Activated T-helper 2 cell treated with anti-CD3 and anti-CD28 coated beads, Interferon-gamma antibody, Interleukin-2, Interleukin-4, amounts not matched to agents 10 μg/mL and 5 μg/mL and 100 μg/mL, durations not matched to agents 14 hours and 24 hours and 36 hours (primary cell): ENCODE measurements at regions not wholly inside any gene's neighbourhood (a gene's known extent, or its start where the extent isn't known, plus 50 kb on each side); places are given as distances from the start of the nearest gene placed in this dataset.

Experiments
- DNase-seq: peaks from one replicate; pipeline ENCODE4 v3.0.0; 2021; ENCODE audit warnings: low spot score
- H3K27ac Mint-ChIP-seq: one replicate; pipeline ENCODE4 v1.8.0; 2021; ENCODE audit warnings: mixed read lengths
- H3K27me3 Mint-ChIP-seq: one replicate; pipeline ENCODE4 v1.8.0; 2021; ENCODE audit warnings: low read depth, mixed read lengths
- H3K36me3 Mint-ChIP-seq: one replicate; pipeline ENCODE4 v1.8.0; 2021; ENCODE audit warnings: low read depth, mixed read lengths
- H3K4me1 Mint-ChIP-seq: one replicate; pipeline ENCODE4 v1.8.0; 2021; ENCODE audit warnings: low read depth, mixed read lengths
- H3K4me3 Mint-ChIP-seq: one replicate; pipeline ENCODE4 v1.8.0; 2021; ENCODE audit warnings: low read depth, mild to moderate bottlenecking, moderate library complexity, mixed read lengths
- H3K9me3 Mint-ChIP-seq: one replicate; pipeline ENCODE4 v1.8.0; 2021; ENCODE audit warnings: mixed read lengths
- intact Hi-C: fragments of 100-400 bp; cut with micrococcal nuclease; formaldehyde crosslinking; loops from one replicate; pipeline ENCODE4 v1.15.1; 2023

- H3K36me3 Mint-ChIP-seq = no peaks in the 10 kb centered on the region
- no peak overlapping the region for H3K4me3 Mint-ChIP-seq
- H3K4me1 Mint-ChIP-seq = no peaks in the 10 kb centered on the region
- H3K9me3 Mint-ChIP-seq = peaks cover 26% of the 10 kb centered on the region
- H3K27me3 Mint-ChIP-seq = no peaks in the 10 kb centered on the region
- intact Hi-C loops = no loop called here
- no peak overlapping the region for H3K27ac Mint-ChIP-seq
- no peak for DNase-seq
Observed at GRCh38 chr14:40213701-40214100, 781.5 kb upstream of the FBXO33 start.

- Mint-ChIP-seq H3K36me3 (no peaks in the 10 kb centered on the region), H3K4me3 (no peak overlapping the region), H3K27me3 (no peaks in the 10 kb centered on the region), H3K4me1 (no peaks in the 10 kb centered on the region), H3K9me3 (peaks cover 22% of the 10 kb centered on the region), H3K27ac (no peak overlapping the region)
- DNase-seq = no peak
- intact Hi-C loops = no loop called here
Observed at GRCh38 chr14:40204441-40205175, 772.4 kb upstream of the FBXO33 start.

GRCh38 chr14:40199101-40199500, 766.9 kb upstream of the FBXO33 start:
- Mint-ChIP-seq H3K27me3 (no peaks in the 10 kb centered on the region), H3K36me3 (no peaks in the 10 kb centered on the region), H3K27ac (no peak overlapping the region), H3K4me1 (no peaks in the 10 kb centered on the region), H3K9me3 (peaks cover 7% of the 10 kb centered on the region), H3K4me3 (no peak overlapping the region)
- DNase-seq = no peak
- intact Hi-C loops = no loop called here

- Mint-ChIP-seq H3K9me3 (peaks cover 13% of the 10 kb centered on the region), H3K27me3 (no peaks in the 10 kb centered on the region), H3K4me1 (no peaks in the 10 kb centered on the region), H3K36me3 (no peaks in the 10 kb centered on the region), H3K4me3 (no peak overlapping the region), H3K27ac (no peak overlapping the region)
- no peak for DNase-seq
- intact Hi-C loops = no loop called here
Observed at GRCh38 chr14:40197344-40197743, 765.1 kb upstream of the FBXO33 start.

- no peaks in the 10 kb centered on the region for H3K4me1 Mint-ChIP-seq
- DNase-seq = no peak
- intact Hi-C loops = no loop called here
- no peak overlapping the region for H3K27ac Mint-ChIP-seq
- no peak overlapping the region for H3K4me3 Mint-ChIP-seq
- no peaks in the 10 kb centered on the region for H3K36me3 Mint-ChIP-seq
- H3K9me3 Mint-ChIP-seq = peaks cover 31% of the 10 kb centered on the region
- H3K27me3 Mint-ChIP-seq = no peaks in the 10 kb centered on the region
Observed at GRCh38 chr14:40188006-40188405, 755.8 kb upstream of the FBXO33 start.

GRCh38 chr14:40164083-40164482, 731.9 kb upstream of the FBXO33 start:
- H3K27me3 Mint-ChIP-seq = no peaks in the 10 kb centered on the region

GRCh38 chr14:40139657-40140056, 707.4 kb upstream of the FBXO33 start:
- Mint-ChIP-seq H3K4me3 (no peak overlapping the region), H3K27ac (no peak overlapping the region), H3K27me3 (no peaks in the 10 kb centered on the region), H3K4me1 (no peaks in the 10 kb centered on the region), H3K9me3 (peaks cover 38% of the 10 kb centered on the region), H3K36me3 (no peaks in the 10 kb centered on the region)
- intact Hi-C loops = loop anchor here (1.0 kb wide), 1 partner anchor 9 kb away; no protein-coding TSS in a partner anchor
- DNase-seq = no peak

More at GRCh38 chr14:40164083-40164482, 731.9 kb upstream of the FBXO33 start:
- no peak for DNase-seq
- no peak overlapping the region for H3K27ac Mint-ChIP-seq
- no peaks in the 10 kb centered on the region for H3K4me1 Mint-ChIP-seq
- H3K36me3 Mint-ChIP-seq = no peaks in the 10 kb centered on the region
- intact Hi-C loops = no loop called here
- no peak overlapping the region for H3K4me3 Mint-ChIP-seq
- peaks cover 44% of the 10 kb centered on the region for H3K9me3 Mint-ChIP-seq

GRCh38 chr14:40133463-40133862, 701.2 kb upstream of the FBXO33 start:
- H3K9me3 Mint-ChIP-seq = peaks cover 52% of the 10 kb centered on the region
- H3K4me1 Mint-ChIP-seq = no peaks in the 10 kb centered on the region
- H3K4me3 Mint-ChIP-seq = no peak overlapping the region
- intact Hi-C loops = no loop called here
- no peaks in the 10 kb centered on the region for H3K27me3 Mint-ChIP-seq
- DNase-seq = no peak
- no peaks in the 10 kb centered on the region for H3K36me3 Mint-ChIP-seq
- H3K27ac Mint-ChIP-seq = no peak overlapping the region

GRCh38 chr14:40129159-40129558, 696.9 kb upstream of the FBXO33 start:
- intact Hi-C loops = no loop called here
- Mint-ChIP-seq H3K4me1 (no peaks in the 10 kb centered on the region), H3K27ac (no peak overlapping the region), H3K36me3 (no peaks in the 10 kb centered on the region), H3K9me3 (peaks cover 31% of the 10 kb centered on the region), H3K27me3 (no peaks in the 10 kb centered on the region), H3K4me3 (no peak overlapping the region)
- no peak for DNase-seq

GRCh38 chr14:40123816-40124215, 691.6 kb upstream of the FBXO33 start:
- H3K27ac Mint-ChIP-seq = no peak overlapping the region
- H3K36me3 Mint-ChIP-seq = no peaks in the 10 kb centered on the region
- no peaks in the 10 kb centered on the region for H3K27me3 Mint-ChIP-seq
- DNase-seq = no peak
- no peak overlapping the region for H3K4me3 Mint-ChIP-seq
- no peaks in the 10 kb centered on the region for H3K4me1 Mint-ChIP-seq
- intact Hi-C loops = no loop called here
- H3K9me3 Mint-ChIP-seq = peaks cover 15% of the 10 kb centered on the region

GRCh38 chr14:40122968-40123648, 690.9 kb upstream of the FBXO33 start:
- H3K9me3 Mint-ChIP-seq = peaks cover 19% of the 10 kb centered on the region
- no peak overlapping the region for H3K4me3 Mint-ChIP-seq
- no peaks in the 10 kb centered on the region for H3K27me3 Mint-ChIP-seq
- intact Hi-C loops = no loop called here
- no peaks in the 10 kb centered on the region for H3K4me1 Mint-ChIP-seq
- no peaks in the 10 kb centered on the region for H3K36me3 Mint-ChIP-seq
- no peak for DNase-seq
- no peak overlapping the region for H3K27ac Mint-ChIP-seq

GRCh38 chr14:40119765-40120164, 687.5 kb upstream of the FBXO33 start:
- Mint-ChIP-seq H3K27ac (no peak overlapping the region), H3K27me3 (no peaks in the 10 kb centered on the region), H3K36me3 (no peaks in the 10 kb centered on the region), H3K9me3 (peaks cover 21% of the 10 kb centered on the region), H3K4me3 (no peak overlapping the region), H3K4me1 (no peaks in the 10 kb centered on the region)
- DNase-seq = no peak
- intact Hi-C loops = no loop called here

GRCh38 chr14:40119321-40119720, 687.1 kb upstream of the FBXO33 start:
- intact Hi-C loops = no loop called here
- Mint-ChIP-seq H3K36me3 (no peaks in the 10 kb centered on the region), H3K9me3 (peaks cover 17% of the 10 kb centered on the region), H3K27me3 (no peaks in the 10 kb centered on the region), H3K4me1 (no peaks in the 10 kb centered on the region), H3K4me3 (no peak overlapping the region), H3K27ac (no peak overlapping the region)
- no peak for DNase-seq
